Activated CD4-positive, alpha-beta T cell treated with anti-CD3 and anti-CD28 coated beads, Interleukin-2, amount 50 U/mL, for 1 hour (primary cell): ENCODE measurements at regions not wholly inside any gene's neighbourhood (a gene's known extent, or its start where the extent isn't known, plus 50 kb on each side); places are given as distances from the start of the nearest gene placed in this dataset.

ENCODE experiments used
- DNase-seq: peaks from one replicate; pipeline ENCODE4 v3.0.0-alpha.2; 2020

- no peak for DNase-seq
Measured at GRCh38 chr4:77538574-77539157, 67.0 kb upstream of the CXCL13 start.
